Fibroblast of the aortic adventitia (primary cell): ENCODE measurements at regions not wholly inside any gene's neighbourhood (a gene's known extent, or its start where the extent isn't known, plus 50 kb on each side); places are given as distances from the start of the nearest gene placed in this dataset.
"Not testable (repeated sequence)": the region's sequence is repeated elsewhere in the genome, so short reads cannot be mapped to it uniquely, and the experiment has no call there.

Experiments used
- DNase-seq: peaks from one replicate; pipeline ENCODE4 v3.0.0-alpha.2; 2010; ENCODE audit warnings: low read depth
- H3K4me3 ChIP-seq: 2 replicates; pipeline ENCODE4 v1.5.1; 2011; ENCODE audit warnings: low read depth, mild to moderate bottlenecking, control low read depth, low read length, moderate library complexity
- TF ChIP-seq, protein P1 (sequence below): IDR thresholded peaks from 2 replicates; pipeline ENCODE4 v1.5.1; 2011; ENCODE audit warnings: mild to moderate bottlenecking, low read length, control low read depth, inconsistent platforms; ENCODE audit not compliant: insufficient read depth

DNA sequence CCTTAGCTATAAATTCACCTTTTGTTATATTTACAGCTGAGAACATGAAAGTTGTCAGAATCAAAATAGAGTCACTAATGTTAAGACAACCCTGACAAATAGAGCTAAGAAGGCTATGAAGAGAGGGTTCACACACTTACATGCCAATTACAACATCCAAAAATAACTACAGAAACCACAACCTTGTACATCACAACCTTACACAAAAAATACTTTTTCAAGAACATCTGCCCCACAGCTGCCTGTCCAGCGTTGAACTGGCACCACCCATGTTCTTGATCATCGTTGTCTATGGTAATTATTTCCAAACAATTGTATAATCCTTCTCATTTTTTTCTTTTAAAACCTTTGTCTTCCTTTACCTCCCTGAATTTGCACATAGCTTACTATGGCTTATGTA, 231.2 kb upstream of the FKBP1C start:
- no peak for DNase-seq
- no peak overlapping the region for H3K4me3 ChIP-seq
- TF ChIP-seq, protein P1, sequence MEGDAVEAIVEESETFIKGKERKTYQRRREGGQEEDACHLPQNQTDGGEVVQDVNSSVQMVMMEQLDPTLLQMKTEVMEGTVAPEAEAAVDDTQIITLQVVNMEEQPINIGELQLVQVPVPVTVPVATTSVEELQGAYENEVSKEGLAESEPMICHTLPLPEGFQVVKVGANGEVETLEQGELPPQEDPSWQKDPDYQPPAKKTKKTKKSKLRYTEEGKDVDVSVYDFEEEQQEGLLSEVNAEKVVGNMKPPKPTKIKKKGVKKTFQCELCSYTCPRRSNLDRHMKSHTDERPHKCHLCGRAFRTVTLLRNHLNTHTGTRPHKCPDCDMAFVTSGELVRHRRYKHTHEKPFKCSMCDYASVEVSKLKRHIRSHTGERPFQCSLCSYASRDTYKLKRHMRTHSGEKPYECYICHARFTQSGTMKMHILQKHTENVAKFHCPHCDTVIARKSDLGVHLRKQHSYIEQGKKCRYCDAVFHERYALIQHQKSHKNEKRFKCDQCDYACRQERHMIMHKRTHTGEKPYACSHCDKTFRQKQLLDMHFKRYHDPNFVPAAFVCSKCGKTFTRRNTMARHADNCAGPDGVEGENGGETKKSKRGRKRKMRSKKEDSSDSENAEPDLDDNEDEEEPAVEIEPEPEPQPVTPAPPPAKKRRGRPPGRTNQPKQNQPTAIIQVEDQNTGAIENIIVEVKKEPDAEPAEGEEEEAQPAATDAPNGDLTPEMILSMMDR, result no peak

DNA sequence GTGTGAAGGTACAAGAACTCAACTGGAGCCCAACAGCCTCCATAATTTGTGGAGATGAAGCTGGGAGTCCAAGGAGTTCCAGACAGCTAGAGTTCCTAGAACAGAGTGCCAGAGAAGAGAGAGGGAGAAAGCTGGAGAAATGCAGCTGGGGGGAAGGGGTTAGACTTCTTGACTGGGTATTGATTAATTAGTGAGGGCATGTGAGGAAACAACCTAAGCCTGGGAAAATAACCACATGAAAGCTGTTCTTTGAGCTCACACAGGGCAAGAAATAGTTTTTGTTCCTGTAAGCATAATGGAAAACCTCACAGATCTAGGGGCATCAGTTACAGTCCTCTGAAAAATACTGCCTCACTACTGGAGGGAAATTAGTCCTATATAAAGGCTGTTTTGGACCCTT, 230.5 kb upstream of the FKBP1C start:
- TF ChIP-seq, protein P1, result no peak
- no peak overlapping the region for H3K4me3 ChIP-seq
- DNase-seq, result no peak

GRCh38 chr6:62982951-62983350, 228.3 kb upstream of the FKBP1C start:
- TF ChIP-seq, protein P1, result no peak
- DNase-seq, result no peak
- H3K4me3 ChIP-seq, result no peak overlapping the region

GRCh38 chr6:62991696-62992095, 219.6 kb upstream of the FKBP1C start:
- DNase-seq, H3K4me3 ChIP-seq: not testable (repeated sequence)

GRCh38 chr6:62993951-62994350, 217.3 kb upstream of the FKBP1C start:
- no peak overlapping the region for H3K4me3 ChIP-seq
- DNase-seq, result no peak
- TF ChIP-seq, protein P1, result no peak

- TF ChIP-seq, protein P1, result no peak
- no peak for DNase-seq
- no peak overlapping the region for H3K4me3 ChIP-seq
Observed at GRCh38 chr6:62998022-62998421, 213.2 kb upstream of the FKBP1C start.

DNA sequence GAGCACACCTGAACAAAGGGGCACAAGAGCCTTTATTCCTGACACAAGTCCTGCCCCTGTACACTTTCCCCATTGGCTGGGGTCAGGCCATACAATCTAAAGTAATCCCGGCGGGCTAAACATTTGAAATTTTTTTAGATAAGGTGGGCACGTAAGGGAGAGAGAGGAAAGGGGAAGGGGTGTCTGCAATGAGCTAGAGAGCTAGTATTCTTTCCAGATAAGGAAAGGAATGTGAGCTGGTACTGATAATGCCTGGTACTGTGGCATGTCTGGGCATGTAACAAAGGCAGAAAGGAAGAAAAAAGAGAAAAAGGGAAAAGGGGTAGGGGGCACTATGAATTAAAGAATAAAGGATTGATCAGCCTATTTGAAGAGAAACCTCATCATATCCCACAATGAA, 212.0 kb upstream of the FKBP1C start:
- not testable (repeated sequence) for H3K4me3 ChIP-seq, DNase-seq

DNA sequence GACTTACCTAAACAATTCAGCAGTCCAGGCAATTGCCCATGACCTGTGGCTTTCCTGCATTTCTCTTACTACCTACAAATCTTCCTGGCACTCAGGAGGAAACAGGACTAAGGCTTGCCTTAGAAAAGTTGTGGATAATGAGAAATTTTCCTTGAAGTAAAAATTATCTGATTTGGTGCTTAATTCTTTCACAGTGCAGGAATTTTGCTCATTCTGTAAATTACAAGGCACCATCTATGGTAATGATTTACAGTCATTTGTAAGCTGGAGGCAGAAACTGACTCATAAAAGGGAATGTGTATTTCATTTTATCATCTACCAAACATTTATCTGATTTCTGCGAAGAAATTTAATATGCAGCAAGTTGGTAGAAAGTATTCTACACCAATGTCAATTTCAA, 211.5 kb upstream of the FKBP1C start:
- no peak for DNase-seq
- no peak overlapping the region for H3K4me3 ChIP-seq
- TF ChIP-seq, protein P1, result no peak

- DNase-seq, result not testable (repeated sequence)
Observed at GRCh38 chr6:63006018-63006417, 205.3 kb upstream of the FKBP1C start.

GRCh38 chr6:63010962-63011361, 200.3 kb upstream of the FKBP1C start:
- not testable (repeated sequence) for DNase-seq, H3K4me3 ChIP-seq

More at GRCh38 chr6:63006018-63006417, 205.3 kb upstream of the FKBP1C start:
- H3K4me3 ChIP-seq, result not testable (repeated sequence)
